Mucosa of descending colon (tissue), 3 donors: ENCODE measurements at regions not wholly inside any gene's neighbourhood (a gene's known extent, or its start where the extent isn't known, plus 50 kb on each side); places are given as distances from the start of the nearest gene placed in this dataset.
"Not testable (repeated sequence)": the region's sequence is repeated elsewhere in the genome, so short reads cannot be mapped to it uniquely, and the experiment has no call there.

ENCODE experiments used
- ATAC-seq: fragments of 200-7000 bp; cut with Tn5 transposase; one replicate; pipeline ENCODE4 v1.9.1; 2020; ENCODE audit warnings: mild to moderate bottlenecking, moderate library complexity
- DNase-seq, 3 donors: peaks; one replicate each; pipeline ENCODE4 v3.0.0-alpha.2; 2020
- H3K36me3 ChIP-seq: fragments of 200-600 bp; one replicate; pipeline ENCODE4 v1.8.0; 2021; ENCODE audit warnings: low read depth, mild to moderate bottlenecking
- H3K4me1 ChIP-seq: fragments of 200-600 bp; one replicate; pipeline ENCODE4 v1.8.0; 2021; ENCODE audit warnings: low read depth, mild to moderate bottlenecking
- H3K4me3 ChIP-seq: fragments of 200-600 bp; one replicate; pipeline ENCODE4 v1.8.0; 2021; ENCODE audit warnings: mild to moderate bottlenecking
- H3K9me3 ChIP-seq: fragments of 200-600 bp; one replicate; pipeline ENCODE4 v1.8.0; 2021; ENCODE audit warnings: mild to moderate bottlenecking
- CTCF ChIP-seq: fragments of 200-600 bp; IDR thresholded peaks from one replicate; pipeline ENCODE4 v1.8.0; 2022; ENCODE audit warnings: antibody characterized with exemption, mild to moderate bottlenecking
- intact Hi-C, 2 donors: fragments of 100-400 bp; cut with DNase I in 1 of 2; cut with micrococcal nuclease in 1 of 2; formaldehyde crosslinking; loops; one replicate each; pipeline versions ENCODE4 v1.11.0 to v1.11.1; 2022; cut with DNase I, micrococcal nuclease
- donor health status: DM: no; HTN: no; CAD: no; lungs with moderate emphysema.
- donor health status: DM: no; HTN: no; CAD: no.
- donor health status: DM: no; HTN: yes; CAD: no.

GRCh38 chr6:11419763-11420453, 117.6 kb upstream of the TMEM170B start:
- H3K9me3 ChIP-seq, result no peaks in the 10 kb centered on the region
- DNase-seq, result no peak
- no peak for TF ChIP-seq CTCF
- no peak overlapping the region for H3K4me3 ChIP-seq
- no peaks in the 10 kb centered on the region for H3K4me1 ChIP-seq
- no peaks in the 10 kb centered on the region for H3K36me3 ChIP-seq
- intact Hi-C loops, result no loop called here
- ATAC-seq, result no peak

- no peak overlapping the region for H3K4me3 ChIP-seq
- ATAC-seq (no peak), DNase-seq (no peak)
- H3K36me3 ChIP-seq, result no peaks in the 10 kb centered on the region
- TF ChIP-seq CTCF, result no peak
- no peaks in the 10 kb centered on the region for H3K9me3 ChIP-seq
- intact Hi-C loops, result no loop called here
- H3K4me1 ChIP-seq, result peaks cover 3% of the 10 kb centered on the region
These were observed 119.2 kb upstream of the TMEM170B start for GRCh38 chr6:11418290-11418905.

GRCh38 chr6:11416936-11417576, 120.5 kb upstream of the TMEM170B start:
- Histone ChIP-seq H3K4me1 (peaks cover 3% of the 10 kb centered on the region), H3K4me3 (no peak overlapping the region), H3K9me3 (no peaks in the 10 kb centered on the region), H3K36me3 (no peaks in the 10 kb centered on the region)
- TF ChIP-seq CTCF, result no peak
- ATAC-seq (no peak), DNase-seq (no peak)
- intact Hi-C loops, result no loop called here

GRCh38 chr6:11416099-11416935, 121.2 kb upstream of the TMEM170B start:
- H3K36me3 ChIP-seq, intact Hi-C loops, H3K4me3 ChIP-seq, H3K4me1 ChIP-seq, DNase-seq, ATAC-seq, H3K9me3 ChIP-seq: not testable (repeated sequence)

DNA sequence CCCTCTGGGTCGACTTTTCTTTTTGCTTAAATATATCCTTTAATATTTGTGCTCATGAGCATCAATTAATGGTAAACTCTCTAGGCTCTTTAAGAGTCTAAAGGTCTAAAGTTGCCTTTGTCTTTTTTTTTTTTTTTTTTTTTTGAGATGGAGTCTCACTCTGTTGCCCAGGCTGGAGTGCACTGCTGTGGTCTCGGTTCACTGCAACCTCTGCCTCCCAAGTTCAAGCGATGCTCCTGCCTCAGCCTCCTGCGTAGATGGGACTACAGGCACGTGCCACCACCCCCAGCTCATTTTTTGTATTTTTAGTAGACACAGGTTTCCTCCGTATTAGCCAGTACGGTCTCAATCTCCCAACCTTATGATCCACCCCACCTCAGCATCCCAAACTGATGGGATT, 122.0 kb upstream of the TMEM170B start:
- DNase-seq (no peak), ATAC-seq (no peak)
- H3K36me3 ChIP-seq, result no peaks in the 10 kb centered on the region
- H3K9me3 ChIP-seq, result no peaks in the 10 kb centered on the region
- no peak overlapping the region for H3K4me3 ChIP-seq
- intact Hi-C loops, result no loop called here
- peaks cover 3% of the 10 kb centered on the region for H3K4me1 ChIP-seq
- TF ChIP-seq CTCF, result no peak
